GM19372 (cell line): ENCODE measurements at regions not wholly inside any gene's neighbourhood (a gene's known extent, or its start where the extent isn't known, plus 50 kb on each side); places are given as distances from the start of the nearest gene placed in this dataset.
A peak's percentile ranks its signal among the peaks of the same experiment; 100 is the strongest.

Source experiments
- ATAC-seq: cut with Tn5 transposase; IDR thresholded peaks from one replicate; pipeline ENCODE4 v1.9.1; 2021; ENCODE audit warnings: mild to moderate bottlenecking, low read depth, moderate library complexity; ENCODE audit not compliant: unreplicated experiment

- no peak for ATAC-seq
Measured at GRCh38 chr2:58890865-58891525, 649.9 kb upstream of the FANCL start.

- ATAC-seq, result no peak
Measured at GRCh38 chr2:58886009-58886408, 644.9 kb upstream of the FANCL start.

- ATAC-seq, result no peak
Measured at GRCh38 chr2:58879834-58880233, 638.7 kb upstream of the FANCL start.

- ATAC-seq, result no peak
Measured at GRCh38 chr2:58878778-58879177, 637.7 kb upstream of the FANCL start.

GRCh38 chr2:58876126-58876525, 635.0 kb upstream of the FANCL start:
- ATAC-seq, result no peak

GRCh38 chr2:58875436-58875835, 634.3 kb upstream of the FANCL start:
- ATAC-seq, result no peak

GRCh38 chr2:58871469-58872142, 630.5 kb upstream of the FANCL start:
- ATAC-seq, result no peak

- peak; percentile 80 for ATAC-seq
Measured at GRCh38 chr2:58870704-58871103, 629.6 kb upstream of the FANCL start.

- ATAC-seq, result no peak
Measured at GRCh38 chr2:58866946-58867345, 625.8 kb upstream of the FANCL start.

GRCh38 chr2:58866527-58866926, 625.4 kb upstream of the FANCL start:
- ATAC-seq, result no peak

GRCh38 chr2:58866040-58866439, 624.9 kb upstream of the FANCL start:
- ATAC-seq, result no peak

- no peak for ATAC-seq
Measured at GRCh38 chr2:58865436-58865835, 624.3 kb upstream of the FANCL start.

- no peak for ATAC-seq
Measured at GRCh38 chr2:58862244-58862643, 621.1 kb upstream of the FANCL start.

- no peak for ATAC-seq
Measured at GRCh38 chr2:58860586-58860985, 619.5 kb upstream of the FANCL start.

GRCh38 chr2:58856100-58856499, 615.0 kb upstream of the FANCL start:
- no peak for ATAC-seq

GRCh38 chr2:58853420-58853819, 612.3 kb upstream of the FANCL start:
- ATAC-seq, result no peak

GRCh38 chr2:58852905-58853304, 611.8 kb upstream of the FANCL start:
- ATAC-seq, result no peak

GRCh38 chr2:58852243-58852642, 611.1 kb upstream of the FANCL start:
- ATAC-seq, result no peak

GRCh38 chr2:58851598-58851997, 610.5 kb upstream of the FANCL start:
- ATAC-seq, result no peak

- no peak for ATAC-seq
Measured at GRCh38 chr2:58845011-58845410, 603.9 kb upstream of the FANCL start.

- no peak for ATAC-seq
Measured at GRCh38 chr2:58842501-58843155, 601.5 kb upstream of the FANCL start.

GRCh38 chr2:58834404-58834803, 593.3 kb upstream of the FANCL start:
- ATAC-seq, result no peak
